PC-3 (cell line): ENCODE measurements at regions not wholly inside any gene's neighbourhood (a gene's known extent, or its start where the extent isn't known, plus 50 kb on each side); places are given as distances from the start of the nearest gene placed in this dataset.
A peak's percentile ranks its signal among the peaks of the same experiment; 100 is the strongest.

Experiments
- ATAC-seq: fragments of 200-7000 bp; cut with Tn5 transposase; 2 replicates; pipeline ENCODE4 v1.9.1; 2020; ENCODE audit warnings: mild to moderate bottlenecking, moderate library complexity
- BruUV-seq: library from RNA; stranded (reverse); fragments of 400-500 nt; replicated peaks from 2 replicates; lab custom pipeline; 2021; lab: Mats Ljungman, UMichigan
- CTCF ChIA-PET: fragments of 300-600 bp; sonication (Branson Sonifier 250); formaldehyde crosslinking; loops from one replicate; lab custom pipeline; 2022; ENCODE audit warnings: antibody characterized with exemption; lab: Charles Lee
- POLR2A ChIA-PET: fragments of 300-600 bp; sonication (Branson Sonifier 250); formaldehyde crosslinking; loops from one replicate; lab custom pipeline; 2022; ENCODE audit warnings: antibody characterized with exemption; ENCODE audit not compliant: unreplicated experiment; lab: Charles Lee
- DNase-seq: peaks from one replicate; pipeline ENCODE4 v3.0.0-alpha.2; 2015
- H2AFZ ChIP-seq: fragments of 300-600 bp; sonication (generic); 2 replicates; pipeline ENCODE4 v1.6.0; 2016; ENCODE audit warnings: antibody characterized with exemption, low read length
- H3F3A ChIP-seq: fragments of 300-600 bp; sonication (generic); one replicate; pipeline ENCODE4 v1.6.0; 2017; ENCODE audit warnings: antibody characterized with exemption, low read length, control low read depth, mild to moderate bottlenecking; ENCODE audit not compliant: unreplicated experiment
- H3K27ac ChIP-seq: fragments of 300-600 bp; sonication (generic); 2 replicates; pipeline ENCODE4 v1.5.1; 2016; ENCODE audit warnings: mild to moderate bottlenecking, low read length
- H3K27me3 ChIP-seq: fragments of 300-600 bp; sonication (generic); 2 replicates; pipeline ENCODE4 v1.6.1; 2016; ENCODE audit warnings: low read length, mixed read lengths
- H3K36me3 ChIP-seq: fragments of 300-600 bp; sonication (generic); 2 replicates; pipeline ENCODE4 v1.6.1; 2016; ENCODE audit warnings: low read depth, mixed run types, low read length, mixed read lengths
- H3K4me1 ChIP-seq: fragments of 300-600 bp; sonication (generic); 2 replicates; pipeline ENCODE4 v1.5.1; 2016; ENCODE audit warnings: low read length; ENCODE audit not compliant: insufficient read depth
- H3K4me2 ChIP-seq: fragments of 300-600 bp; sonication (generic); 2 replicates; pipeline ENCODE4 v1.6.0; 2016; ENCODE audit warnings: low read length
- H3K4me3 ChIP-seq: fragments of 300-600 bp; sonication (generic); 2 replicates; pipeline ENCODE4 v1.5.1; 2016; ENCODE audit warnings: mild to moderate bottlenecking, low read length, mixed read lengths
- H3K79me2 ChIP-seq: fragments of 300-600 bp; sonication (generic); 2 replicates; pipeline ENCODE4 v1.6.1; 2017; ENCODE audit warnings: low read length, mixed read lengths
- H3K9ac ChIP-seq: fragments of 300-600 bp; sonication (generic); 2 replicates; pipeline ENCODE4 v1.6.0; 2016; ENCODE audit warnings: mild to moderate bottlenecking, low read length
- H3K9me2 ChIP-seq: fragments of 300-600 bp; sonication (generic); replicated peaks from 2 replicates; pipeline ENCODE4 v1.6.1; 2016; ENCODE audit warnings: mixed run types, low read length, mixed read lengths
- H3K9me3 ChIP-seq: fragments of 300-600 bp; sonication (generic); 2 replicates; pipeline ENCODE4 v1.6.1; 2016; ENCODE audit warnings: low read length, mixed read lengths
- H4K20me1 ChIP-seq: fragments of 300-600 bp; sonication (generic); 2 replicates; pipeline ENCODE4 v1.6.1; 2016; ENCODE audit warnings: low read length, mixed read lengths
- EZH2 ChIP-seq: fragments of 300-600 bp; sonication (generic); IDR thresholded peaks from one replicate; pipeline ENCODE4 v1.6.1; 2017; ENCODE audit warnings: antibody characterized with exemption, mild to moderate bottlenecking, low read length; ENCODE audit not compliant: unreplicated experiment
- EZH2phosphoT487 ChIP-seq: fragments of 300-600 bp; sonication (generic); IDR thresholded peaks from 2 replicates; pipeline ENCODE4 v1.6.1; 2018; ENCODE audit warnings: mild to moderate bottlenecking, antibody characterized with exemption, low read length, borderline replicate concordance
- intact Hi-C: fragments of 100-400 bp; cut with micrococcal nuclease; formaldehyde crosslinking; loops from 2 replicates; pipeline ENCODE4 v1.9.0; 2023
- TF ChIP-seq, protein P1 (sequence below): fragments of 300-600 bp; sonication (generic); conservative IDR thresholded peaks from 2 replicates; pipeline ENCODE4 v1.5.1; 2017; ENCODE audit warnings: antibody characterized with exemption, low read depth, mild to moderate bottlenecking, low read length

DNA sequence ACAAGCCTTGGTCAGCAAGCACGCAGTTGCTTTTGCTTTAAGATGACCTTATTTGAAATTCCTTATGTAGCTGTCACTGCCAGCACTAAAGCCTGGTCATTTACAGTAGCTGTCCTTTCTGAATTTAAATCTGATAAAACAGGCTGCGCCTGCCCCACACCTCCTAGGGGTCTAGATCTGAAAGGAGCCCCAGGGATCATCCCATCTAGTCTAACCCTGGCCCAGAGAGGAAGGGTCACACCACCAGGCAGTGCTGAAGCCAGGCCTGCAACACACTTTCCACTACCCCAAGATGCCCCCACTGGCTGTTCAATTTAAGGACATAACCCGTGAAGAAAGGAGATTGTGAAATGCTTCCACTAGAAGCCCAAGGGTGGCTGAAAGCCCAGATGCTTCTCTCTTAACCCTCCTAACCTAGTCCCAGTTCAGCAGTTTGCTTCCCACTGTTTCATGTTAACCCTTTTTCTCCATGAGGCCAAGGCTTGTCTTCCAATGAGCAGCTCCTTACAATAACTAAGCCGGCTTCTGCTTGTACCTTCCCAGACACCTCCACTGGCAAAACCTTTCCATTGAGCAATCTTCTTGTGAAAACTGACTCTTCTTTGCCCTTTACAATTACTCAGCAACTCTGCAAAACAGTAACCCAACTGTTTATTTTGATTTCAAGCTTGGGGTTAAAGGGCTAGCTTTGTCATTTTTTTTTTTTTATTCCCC, 198.9 kb upstream of the LPP start:
- no peaks in the 10 kb centered on the region for H3K9me3 ChIP-seq
- intact Hi-C loops: no loop called here
- H3K36me3 ChIP-seq: no peaks in the 10 kb centered on the region
- no peaks in the 10 kb centered on the region for H3K79me2 ChIP-seq
- no TSS peak for BruUV-seq
- H3K27ac ChIP-seq: no peak overlapping the region
- H3K4me3 ChIP-seq: no peak overlapping the region
- H3K4me2 ChIP-seq: no peak overlapping the region
- TF ChIP-seq, protein P1, sequence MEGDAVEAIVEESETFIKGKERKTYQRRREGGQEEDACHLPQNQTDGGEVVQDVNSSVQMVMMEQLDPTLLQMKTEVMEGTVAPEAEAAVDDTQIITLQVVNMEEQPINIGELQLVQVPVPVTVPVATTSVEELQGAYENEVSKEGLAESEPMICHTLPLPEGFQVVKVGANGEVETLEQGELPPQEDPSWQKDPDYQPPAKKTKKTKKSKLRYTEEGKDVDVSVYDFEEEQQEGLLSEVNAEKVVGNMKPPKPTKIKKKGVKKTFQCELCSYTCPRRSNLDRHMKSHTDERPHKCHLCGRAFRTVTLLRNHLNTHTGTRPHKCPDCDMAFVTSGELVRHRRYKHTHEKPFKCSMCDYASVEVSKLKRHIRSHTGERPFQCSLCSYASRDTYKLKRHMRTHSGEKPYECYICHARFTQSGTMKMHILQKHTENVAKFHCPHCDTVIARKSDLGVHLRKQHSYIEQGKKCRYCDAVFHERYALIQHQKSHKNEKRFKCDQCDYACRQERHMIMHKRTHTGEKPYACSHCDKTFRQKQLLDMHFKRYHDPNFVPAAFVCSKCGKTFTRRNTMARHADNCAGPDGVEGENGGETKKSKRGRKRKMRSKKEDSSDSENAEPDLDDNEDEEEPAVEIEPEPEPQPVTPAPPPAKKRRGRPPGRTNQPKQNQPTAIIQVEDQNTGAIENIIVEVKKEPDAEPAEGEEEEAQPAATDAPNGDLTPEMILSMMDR: no peak
- TF ChIP-seq EZH2 (no peak), EZH2phosphoT487 (no peak)
- H3K9ac ChIP-seq: no peak overlapping the region
- ATAC-seq (no peak), DNase-seq (peak; percentile 58)
- H2AFZ ChIP-seq: no peak overlapping the region
- no peaks in the 10 kb centered on the region for H4K20me1 ChIP-seq
- no peaks in the 10 kb centered on the region for H3F3A ChIP-seq
- H3K9me2 ChIP-seq: no peaks in the 10 kb centered on the region
- no peaks in the 10 kb centered on the region for H3K27me3 ChIP-seq
- ChIA-PET CTCF (interaction anchor here (0.5 to 0.6 kb wide), 2 partner anchors 37 to 216 kb away, joined by 3 to 4 read pairs; no protein-coding TSS in a partner anchor), POLR2A (no interaction called here)
- peaks cover 6% of the 10 kb centered on the region; the same call in 1 of the 2 replicates for H3K4me1 ChIP-seq

DNA sequence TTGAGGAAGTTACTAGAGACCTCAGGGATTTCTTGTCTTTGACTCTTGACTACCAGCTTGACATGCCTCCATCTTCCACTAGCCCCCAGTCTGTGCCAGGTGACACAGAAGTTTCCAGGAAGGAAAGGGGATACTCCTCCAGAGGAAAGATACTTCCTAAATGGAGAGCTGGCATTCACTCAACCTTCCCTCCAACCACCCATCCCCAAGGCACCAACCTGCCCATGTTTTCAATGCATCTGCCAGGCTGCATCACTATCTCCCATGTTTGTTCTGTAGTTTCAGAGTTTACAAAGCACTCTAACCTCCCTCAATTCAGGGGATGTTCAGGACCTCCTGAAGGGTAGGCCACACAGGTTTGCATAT, 198.4 kb upstream of the LPP start:
- ChIA-PET CTCF (interaction anchor here (0.5 to 0.6 kb wide), 2 partner anchors 38 to 216 kb away, joined by 3 to 4 read pairs; no protein-coding TSS in a partner anchor), POLR2A (no interaction called here)
- no peak overlapping the region for H3K27ac ChIP-seq
- H3K9me2 ChIP-seq: no peaks in the 10 kb centered on the region
- no peak overlapping the region for H3K4me3 ChIP-seq
- no TSS peak for BruUV-seq
- no peak overlapping the region for H3K4me2 ChIP-seq
- no peak for TF ChIP-seq EZH2
- TF ChIP-seq, protein P1: no peak
- TF ChIP-seq EZH2phosphoT487: no peak
- H3K4me1 ChIP-seq: peaks cover 6% of the 10 kb centered on the region; the same call in 1 of the 2 replicates
- DNase-seq (no peak), ATAC-seq (no peak)
- H2AFZ ChIP-seq: no peak overlapping the region
- no peaks in the 10 kb centered on the region for H4K20me1 ChIP-seq
- no peaks in the 10 kb centered on the region for H3K36me3 ChIP-seq
- H3K9me3 ChIP-seq: no peaks in the 10 kb centered on the region
- intact Hi-C loops: no loop called here
- no peaks in the 10 kb centered on the region for H3F3A ChIP-seq
- H3K9ac ChIP-seq: no peak overlapping the region
- H3K27me3 ChIP-seq: no peaks in the 10 kb centered on the region
- H3K79me2 ChIP-seq: no peaks in the 10 kb centered on the region

DNA sequence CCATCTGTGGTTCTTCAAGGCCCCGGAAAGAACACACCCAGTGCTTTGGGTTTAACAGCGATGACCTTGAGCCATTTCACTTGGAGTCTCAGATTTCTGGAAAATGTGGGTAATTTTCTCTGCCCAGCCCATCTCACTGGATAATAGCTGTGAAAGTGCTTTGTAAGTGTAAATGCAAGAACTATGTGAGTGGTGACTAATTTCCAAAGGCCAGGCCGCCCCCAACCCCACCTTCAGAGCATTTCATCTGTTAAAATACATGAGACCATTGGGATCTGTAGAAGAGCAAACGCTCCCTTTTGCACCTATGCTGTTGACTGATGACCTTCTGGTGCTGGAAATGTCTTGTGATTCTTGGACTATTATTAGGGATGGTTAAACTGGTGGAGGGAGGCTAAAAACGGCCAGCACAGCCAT, 196.8 kb upstream of the LPP start:
- no peak overlapping the region for H3K9ac ChIP-seq
- ATAC-seq: no peak
- no TSS peak for BruUV-seq
- no peaks in the 10 kb centered on the region for H3K9me3 ChIP-seq
- H4K20me1 ChIP-seq: no peaks in the 10 kb centered on the region
- TF ChIP-seq EZH2phosphoT487 (no peak), EZH2 (no peak)
- TF ChIP-seq, protein P1: no peak
- no peak for DNase-seq
- H3K36me3 ChIP-seq: no peaks in the 10 kb centered on the region
- H3F3A ChIP-seq: no peaks in the 10 kb centered on the region
- H3K4me3 ChIP-seq: no peak overlapping the region
- peaks cover 6% of the 10 kb centered on the region; the same call in 1 of the 2 replicates for H3K4me1 ChIP-seq
- no peak overlapping the region for H2AFZ ChIP-seq
- POLR2A ChIA-PET: no interaction called here
- CTCF ChIA-PET: no interaction called here
- no peak overlapping the region for H3K4me2 ChIP-seq
- intact Hi-C loops: no loop called here
- H3K9me2 ChIP-seq: no peaks in the 10 kb centered on the region
- H3K79me2 ChIP-seq: no peaks in the 10 kb centered on the region
- H3K27me3 ChIP-seq: no peaks in the 10 kb centered on the region
- H3K27ac ChIP-seq: no peak overlapping the region
